H9 (cell line): ENCODE measurements at regions not wholly inside any gene's neighbourhood (a gene's known extent, or its start where the extent isn't known, plus 50 kb on each side); places are given as distances from the start of the nearest gene placed in this dataset.

Source experiments
- DNase-seq: peaks from one replicate; pipeline ENCODE4 v3.0.0-alpha.2; 2017
- H2AFZ ChIP-seq: one replicate; pipeline ENCODE4 v1.6.1; 2013; ENCODE audit warnings: mild to moderate bottlenecking, low read length, control low read depth, moderate library complexity
- H2AK5ac ChIP-seq: 2 replicates; pipeline ENCODE4 v1.6.1; 2013; ENCODE audit warnings: low read length, control low read depth, mixed read lengths; ENCODE audit not compliant: insufficient read length
- H2BK120ac ChIP-seq: one replicate; pipeline ENCODE4 v1.6.1; 2013; ENCODE audit warnings: low read depth, mild to moderate bottlenecking, low read length, control low read depth, inconsistent platforms; ENCODE audit not compliant: poor library complexity, severe bottlenecking
- H2BK12ac ChIP-seq: 2 replicates; pipeline ENCODE4 v1.6.1; 2013; ENCODE audit warnings: low read length, control low read depth, mixed read lengths, low read depth; ENCODE audit not compliant: insufficient read length
- H2BK15ac ChIP-seq: 2 replicates; pipeline ENCODE4 v1.6.1; 2013; ENCODE audit warnings: low read depth, low read length, control low read depth
- H2BK20ac ChIP-seq: one replicate; pipeline ENCODE4 v1.6.1; 2013; ENCODE audit warnings: low read depth, mild to moderate bottlenecking, low read length, control low read depth, inconsistent platforms; ENCODE audit not compliant: poor library complexity, severe bottlenecking
- H2BK5ac ChIP-seq: 2 replicates; pipeline ENCODE4 v1.6.1; 2013; ENCODE audit warnings: low read length, control low read depth, mixed read lengths; ENCODE audit not compliant: insufficient read length
- H3K14ac ChIP-seq: 2 replicates; pipeline ENCODE4 v1.6.1; 2013; ENCODE audit warnings: low read length, control low read depth; ENCODE audit not compliant: insufficient read depth
- H3K18ac ChIP-seq: 2 replicates; pipeline ENCODE4 v1.6.1; 2013; ENCODE audit warnings: low read depth, mild to moderate bottlenecking, mixed read lengths, low read length, control low read depth; ENCODE audit not compliant: insufficient read length
- H3K23ac ChIP-seq: 2 replicates; pipeline ENCODE4 v1.6.1; 2013; ENCODE audit warnings: low read length, control low read depth, mixed read lengths, low read depth; ENCODE audit not compliant: insufficient read length
- H3K23me2 ChIP-seq: 2 replicates; pipeline ENCODE4 v1.6.1; 2013; ENCODE audit warnings: low read depth, mild to moderate bottlenecking, mixed read lengths, low read length, control low read depth; ENCODE audit not compliant: insufficient read length, poor library complexity, severe bottlenecking
- H3K27ac ChIP-seq: 2 replicates; pipeline ENCODE4 v1.5.1; 2013; ENCODE audit warnings: low read length, control low read depth, mixed read lengths, low read depth; ENCODE audit not compliant: insufficient read length
- H3K27me3 ChIP-seq: 2 replicates; pipeline ENCODE4 v1.6.1; 2013; ENCODE audit warnings: low read length, control low read depth, inconsistent platforms; ENCODE audit not compliant: insufficient read depth
- H3K4ac ChIP-seq: 2 replicates; pipeline ENCODE4 v1.6.1; 2013; ENCODE audit warnings: low read depth, mild to moderate bottlenecking, control low read depth, inconsistent platforms, low read length, moderate library complexity
- H3K4me1 ChIP-seq: 2 replicates; pipeline ENCODE4 v1.6.1; 2013; ENCODE audit warnings: low read length, control low read depth, inconsistent platforms; ENCODE audit not compliant: insufficient read depth
- H3K4me2 ChIP-seq: 2 replicates; pipeline ENCODE4 v1.6.1; 2013; ENCODE audit warnings: low read length, control low read depth, mixed read lengths; ENCODE audit not compliant: insufficient read length, insufficient read depth
- H3K56ac ChIP-seq: 2 replicates; pipeline ENCODE4 v1.6.1; 2013; ENCODE audit warnings: low read depth, mild to moderate bottlenecking, mixed read lengths, low read length, control low read depth; ENCODE audit not compliant: insufficient read length
- H3K79me1 ChIP-seq: 2 replicates; pipeline ENCODE4 v1.6.1; 2013; ENCODE audit warnings: low read depth, mild to moderate bottlenecking, moderate library complexity, low read length, control low read depth, inconsistent platforms; ENCODE audit not compliant: insufficient read depth, poor library complexity, severe bottlenecking
- H3K79me2 ChIP-seq: 2 replicates; pipeline ENCODE4 v1.6.1; 2013; ENCODE audit warnings: low read length, control low read depth, inconsistent platforms; ENCODE audit not compliant: insufficient read depth
- H3K9ac ChIP-seq: 2 replicates; pipeline ENCODE4 v1.6.1; 2013; ENCODE audit warnings: low read length, control low read depth, mixed read lengths; ENCODE audit not compliant: insufficient read length; ENCODE audit errors: extremely low read depth
- H3K9me3 ChIP-seq: one replicate; pipeline ENCODE4 v1.6.1; 2013; ENCODE audit warnings: low read depth, low read length, inconsistent platforms; ENCODE audit not compliant: control insufficient read depth
- H3T11ph ChIP-seq: one replicate; pipeline ENCODE4 v1.6.1; 2013; ENCODE audit warnings: mild to moderate bottlenecking, low read length, control low read depth, inconsistent platforms
- H4K20me1 ChIP-seq: one replicate; pipeline ENCODE4 v1.6.1; 2013; ENCODE audit not compliant: control insufficient read depth, insufficient read length, insufficient read depth
- H4K5ac ChIP-seq: 2 replicates; pipeline ENCODE4 v1.6.1; 2013; ENCODE audit warnings: low read depth, mild to moderate bottlenecking, mixed read lengths, low read length, control low read depth; ENCODE audit not compliant: insufficient read length
- H4K8ac ChIP-seq: replicated peaks from 2 replicates; pipeline ENCODE4 v1.6.1; 2013; ENCODE audit warnings: low read length, control low read depth, mixed read lengths, low read depth; ENCODE audit not compliant: insufficient read length
- H4K91ac ChIP-seq: 2 replicates; pipeline ENCODE4 v1.6.1; 2013; ENCODE audit warnings: low read depth, mild to moderate bottlenecking, moderate library complexity, mixed read lengths, low read length, control low read depth; ENCODE audit not compliant: insufficient read length
- H3K27ac Mint-ChIP-seq, 3 experiments: 2 replicates in 2 of 3; 3 replicates in 1 of 3; pipeline ENCODE4 v1.8.0; 2020 to 2021; ENCODE audit warnings: mixed read lengths in 3 of 3, mild to moderate bottlenecking in 1 of 3, moderate library complexity in 1 of 3
- H3K27me3 Mint-ChIP-seq: 2 replicates; pipeline ENCODE4 v1.8.0; 2021; ENCODE audit warnings: low read depth, mild to moderate bottlenecking, moderate library complexity, mixed read lengths
- H3K36me3 Mint-ChIP-seq, 3 experiments: 2 replicates in 2 of 3; 3 replicates in 1 of 3; pipeline ENCODE4 v1.8.0; 2020 to 2021; ENCODE audit warnings: low read depth in 3 of 3, mixed read lengths in 3 of 3; ENCODE audit not compliant: insufficient read depth in 1 of 3
- H3K4me1 Mint-ChIP-seq, 2 experiments: 2 replicates each; pipeline ENCODE4 v1.8.0; 2020; ENCODE audit warnings: mixed read lengths in 2 of 2
- H3K4me3 Mint-ChIP-seq, 2 experiments: 2 replicates in 1 of 2; 3 replicates in 1 of 2; pipeline ENCODE4 v1.8.0; 2020 to 2021; ENCODE audit warnings: mild to moderate bottlenecking in 2 of 2, mixed read lengths in 2 of 2, moderate library complexity in 1 of 2
- H3K9me3 Mint-ChIP-seq, 2 experiments: 2 replicates in 1 of 2; 3 replicates in 1 of 2; pipeline ENCODE4 v1.8.0; 2020; ENCODE audit warnings: mild to moderate bottlenecking in 2 of 2, mixed read lengths in 2 of 2, moderate library complexity in 1 of 2
- WGBS: extraction: QIAGEN DNeasy Blood & Tissue Kit; methylation state at CpG from one replicate; pipeline ENCODE4 v1.1.7; 2013; ENCODE audit warnings: missing lambda C conversion rate, low lambda C conversion rate, mixed read lengths; ENCODE audit not compliant: insufficient read length; ENCODE audit errors: extremely low coverage; 5-methylcytosine and 5-hydroxymethylcytosine counted together
- TF ChIP-seq, protein P1 (sequence below): fragments of 200-600 bp; sonication (generic); conservative IDR thresholded peaks from 3 replicates; pipeline ENCODE4 v1.8.0; 2021; ENCODE audit warnings: antibody characterized with exemption, mild to moderate bottlenecking

DNA sequence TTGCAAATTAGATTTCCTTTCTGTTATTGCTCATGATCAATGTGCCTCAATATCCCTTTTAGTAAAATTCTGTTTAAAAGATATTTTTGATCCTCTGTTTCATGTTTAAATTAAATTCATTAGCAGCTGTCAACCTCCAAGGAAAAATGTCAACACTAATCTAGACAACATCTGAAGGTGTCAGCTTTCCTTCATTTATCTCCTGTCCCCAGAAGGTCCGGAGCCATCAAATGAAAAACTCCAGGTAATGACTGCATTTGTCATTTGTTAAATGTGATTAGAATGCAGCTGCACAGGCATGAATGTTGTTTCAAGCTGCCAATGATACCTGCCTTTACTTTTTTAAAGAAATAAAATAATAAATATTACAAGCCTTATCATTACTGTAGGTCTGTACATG is 463.7 kb upstream of the SEMA3A start:
- no peak overlapping the region for H3K14ac ChIP-seq
- no peaks in the 10 kb centered on the region for H3K4me1 ChIP-seq
- no CpG with 5 or more reads among the region's 1 CpG for WGBS
- H4K8ac ChIP-seq = no peak overlapping the region
- H3K4me2 ChIP-seq = no peak overlapping the region
- no peak overlapping the region for H2BK5ac ChIP-seq
- Mint-ChIP-seq H3K36me3 (no peaks in the 10 kb centered on the region), H3K27me3 (no peaks in the 10 kb centered on the region), H3K4me3 (no peak overlapping the region), H3K4me1 (no peaks in the 10 kb centered on the region), H3K9me3 (no peaks in the 10 kb centered on the region), H3K27ac (no peak overlapping the region)
- no peak overlapping the region for H3K9ac ChIP-seq
- no peak overlapping the region for H2BK120ac ChIP-seq
- H2AK5ac ChIP-seq = no peak overlapping the region
- no peak overlapping the region for H3K23ac ChIP-seq
- no peak overlapping the region for H2BK12ac ChIP-seq
- no peaks in the 10 kb centered on the region for H4K20me1 ChIP-seq
- no peak overlapping the region for H2AFZ ChIP-seq
- no peaks in the 10 kb centered on the region for H3K79me2 ChIP-seq
- no peak overlapping the region for H2BK15ac ChIP-seq
- TF ChIP-seq, protein P1, sequence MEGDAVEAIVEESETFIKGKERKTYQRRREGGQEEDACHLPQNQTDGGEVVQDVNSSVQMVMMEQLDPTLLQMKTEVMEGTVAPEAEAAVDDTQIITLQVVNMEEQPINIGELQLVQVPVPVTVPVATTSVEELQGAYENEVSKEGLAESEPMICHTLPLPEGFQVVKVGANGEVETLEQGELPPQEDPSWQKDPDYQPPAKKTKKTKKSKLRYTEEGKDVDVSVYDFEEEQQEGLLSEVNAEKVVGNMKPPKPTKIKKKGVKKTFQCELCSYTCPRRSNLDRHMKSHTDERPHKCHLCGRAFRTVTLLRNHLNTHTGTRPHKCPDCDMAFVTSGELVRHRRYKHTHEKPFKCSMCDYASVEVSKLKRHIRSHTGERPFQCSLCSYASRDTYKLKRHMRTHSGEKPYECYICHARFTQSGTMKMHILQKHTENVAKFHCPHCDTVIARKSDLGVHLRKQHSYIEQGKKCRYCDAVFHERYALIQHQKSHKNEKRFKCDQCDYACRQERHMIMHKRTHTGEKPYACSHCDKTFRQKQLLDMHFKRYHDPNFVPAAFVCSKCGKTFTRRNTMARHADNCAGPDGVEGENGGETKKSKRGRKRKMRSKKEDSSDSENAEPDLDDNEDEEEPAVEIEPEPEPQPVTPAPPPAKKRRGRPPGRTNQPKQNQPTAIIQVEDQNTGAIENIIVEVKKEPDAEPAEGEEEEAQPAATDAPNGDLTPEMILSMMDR = no peak
- H3K27me3 ChIP-seq = no peaks in the 10 kb centered on the region
- no peaks in the 10 kb centered on the region for H3K9me3 ChIP-seq
- H4K91ac ChIP-seq = no peak overlapping the region
- no peak overlapping the region for H3T11ph ChIP-seq
- no peak overlapping the region for H4K5ac ChIP-seq
- H3K23me2 ChIP-seq = no peaks in the 10 kb centered on the region
- H3K4ac ChIP-seq = no peak overlapping the region
- no peak overlapping the region for H2BK20ac ChIP-seq
- no peak overlapping the region for H3K27ac ChIP-seq
- no peak overlapping the region for H3K18ac ChIP-seq
- no peak overlapping the region for H3K56ac ChIP-seq
- DNase-seq = no peak
- no peaks in the 10 kb centered on the region for H3K79me1 ChIP-seq
